ENCODE measurements at regions not wholly inside any gene's neighbourhood (a gene's known extent, or its start where the extent isn't known, plus 50 kb on each side); places are given as distances from the start of the nearest gene placed in this dataset.

GRCh38 chr6:105609375-105609991, 206.6 kb upstream of the PREP start:
- H3K27me3 ChIP-seq (ENCODE audit: low read length): no peaks in the 10 kb centered on the region
- no peak overlapping the region for H3K4me3 ChIP-seq (ENCODE audit: insufficient read depth, low read length, poor library complexity, severe bottlenecking)
- no peaks in the 10 kb centered on the region for H3K36me3 ChIP-seq (ENCODE audit: low read length)
- no peak overlapping the region for H2AFZ ChIP-seq (ENCODE audit: low read depth, low read length, severe bottlenecking)
- no peaks in the 10 kb centered on the region for H4K20me1 ChIP-seq (ENCODE audit: low read depth, low read length)
- no peak overlapping the region for H3K9ac ChIP-seq (ENCODE audit: low read length)
- H3K9me3 ChIP-seq (ENCODE audit: insufficient read depth, low read length): no peaks in the 10 kb centered on the region
- no peak overlapping the region for H3K27ac ChIP-seq (ENCODE audit: low read depth, low read length)
- H3K9me2 ChIP-seq (replicated peaks; ENCODE audit: insufficient read depth, low read length): no peaks in the 10 kb centered on the region
- H3K4me2 ChIP-seq (ENCODE audit: low read depth, low read length, poor library complexity, severe bottlenecking): no peak overlapping the region
- no peaks in the 10 kb centered on the region for H3F3A ChIP-seq (ENCODE audit: insufficient read depth)
- H3K79me2 ChIP-seq (ENCODE audit: insufficient read depth, low read length): no peaks in the 10 kb centered on the region
- TF ChIP-seq CTCF (IDR thresholded peaks at IDR 0.05; ENCODE audit: insufficient read depth, low read length, poor library complexity, severe bottlenecking) (no peak), EZH2phosphoT487 (conservative IDR thresholded peaks at IDR 0.05; ENCODE audit: low read length) (no peak)

GRCh38 chr6:105608711-105609374, 206.0 kb upstream of the PREP start:
- H3F3A ChIP-seq (ENCODE audit: insufficient read depth): no peaks in the 10 kb centered on the region
- no peaks in the 10 kb centered on the region for H3K27me3 ChIP-seq (ENCODE audit: low read length)
- H3K4me2 ChIP-seq (ENCODE audit: low read depth, low read length, poor library complexity, severe bottlenecking): no peak overlapping the region
- H3K79me2 ChIP-seq (ENCODE audit: insufficient read depth, low read length): no peaks in the 10 kb centered on the region
- H3K27ac ChIP-seq (ENCODE audit: low read depth, low read length): no peak overlapping the region
- H2AFZ ChIP-seq (ENCODE audit: low read depth, low read length, severe bottlenecking): no peak overlapping the region
- H4K20me1 ChIP-seq (ENCODE audit: low read depth, low read length): no peaks in the 10 kb centered on the region
- no peak overlapping the region for H3K9ac ChIP-seq (ENCODE audit: low read length)
- no peak for TF ChIP-seq CTCF (IDR thresholded peaks at IDR 0.05; ENCODE audit: insufficient read depth, low read length, poor library complexity, severe bottlenecking)
- no peak for TF ChIP-seq EZH2phosphoT487 (conservative IDR thresholded peaks at IDR 0.05; ENCODE audit: low read length)
- H3K4me3 ChIP-seq (ENCODE audit: insufficient read depth, low read length, poor library complexity, severe bottlenecking): no peak overlapping the region
- no peaks in the 10 kb centered on the region for H3K9me3 ChIP-seq (ENCODE audit: insufficient read depth, low read length)
- no peaks in the 10 kb centered on the region for H3K9me2 ChIP-seq (replicated peaks; ENCODE audit: insufficient read depth, low read length)
- no peaks in the 10 kb centered on the region for H3K36me3 ChIP-seq (ENCODE audit: low read length)

- no peaks in the 10 kb centered on the region for H3K9me2 ChIP-seq (replicated peaks; ENCODE audit: insufficient read depth, low read length)
- no peaks in the 10 kb centered on the region for H3K9me3 ChIP-seq (ENCODE audit: insufficient read depth, low read length)
- TF ChIP-seq EZH2phosphoT487 (conservative IDR thresholded peaks at IDR 0.05; ENCODE audit: low read length): no peak
- no peaks in the 10 kb centered on the region for H3K27me3 ChIP-seq (ENCODE audit: low read length)
- H3K4me2 ChIP-seq (ENCODE audit: low read depth, low read length, poor library complexity, severe bottlenecking): no peak overlapping the region
- no peaks in the 10 kb centered on the region for H3F3A ChIP-seq (ENCODE audit: insufficient read depth)
- no peak overlapping the region for H3K9ac ChIP-seq (ENCODE audit: low read length)
- H3K36me3 ChIP-seq (ENCODE audit: low read length): no peaks in the 10 kb centered on the region
- no peak overlapping the region for H3K4me3 ChIP-seq (ENCODE audit: insufficient read depth, low read length, poor library complexity, severe bottlenecking)
- H2AFZ ChIP-seq (ENCODE audit: low read depth, low read length, severe bottlenecking): no peak overlapping the region
- H4K20me1 ChIP-seq (ENCODE audit: low read depth, low read length): no peaks in the 10 kb centered on the region
- H3K79me2 ChIP-seq (ENCODE audit: insufficient read depth, low read length): no peaks in the 10 kb centered on the region
- H3K27ac ChIP-seq (ENCODE audit: low read depth, low read length): no peak overlapping the region
These were observed 205.0 kb upstream of the PREP start for GRCh38 chr6:105607636-105608621.
